Fibroblast of mammary gland (primary cell): ENCODE measurements at regions not wholly inside any gene's neighbourhood (a gene's known extent, or its start where the extent isn't known, plus 50 kb on each side); places are given as distances from the start of the nearest gene placed in this dataset.

ENCODE experiments used
- DNase-seq: peaks from one replicate; pipeline ENCODE4 v3.0.0-alpha.2; 2010; ENCODE audit warnings: low read depth
- H3K4me3 ChIP-seq: 2 replicates; pipeline ENCODE4 v1.5.1; 2011; ENCODE audit warnings: low read depth, mild to moderate bottlenecking, low read length, moderate library complexity; ENCODE audit not compliant: control insufficient read depth
- TF ChIP-seq, protein P1 (sequence below): conservative IDR thresholded peaks from 2 replicates; pipeline ENCODE4 v1.5.1; 2011; ENCODE audit warnings: low read depth, low read length, inconsistent platforms; ENCODE audit not compliant: control insufficient read depth, insufficient read depth

- TF ChIP-seq, protein P1, sequence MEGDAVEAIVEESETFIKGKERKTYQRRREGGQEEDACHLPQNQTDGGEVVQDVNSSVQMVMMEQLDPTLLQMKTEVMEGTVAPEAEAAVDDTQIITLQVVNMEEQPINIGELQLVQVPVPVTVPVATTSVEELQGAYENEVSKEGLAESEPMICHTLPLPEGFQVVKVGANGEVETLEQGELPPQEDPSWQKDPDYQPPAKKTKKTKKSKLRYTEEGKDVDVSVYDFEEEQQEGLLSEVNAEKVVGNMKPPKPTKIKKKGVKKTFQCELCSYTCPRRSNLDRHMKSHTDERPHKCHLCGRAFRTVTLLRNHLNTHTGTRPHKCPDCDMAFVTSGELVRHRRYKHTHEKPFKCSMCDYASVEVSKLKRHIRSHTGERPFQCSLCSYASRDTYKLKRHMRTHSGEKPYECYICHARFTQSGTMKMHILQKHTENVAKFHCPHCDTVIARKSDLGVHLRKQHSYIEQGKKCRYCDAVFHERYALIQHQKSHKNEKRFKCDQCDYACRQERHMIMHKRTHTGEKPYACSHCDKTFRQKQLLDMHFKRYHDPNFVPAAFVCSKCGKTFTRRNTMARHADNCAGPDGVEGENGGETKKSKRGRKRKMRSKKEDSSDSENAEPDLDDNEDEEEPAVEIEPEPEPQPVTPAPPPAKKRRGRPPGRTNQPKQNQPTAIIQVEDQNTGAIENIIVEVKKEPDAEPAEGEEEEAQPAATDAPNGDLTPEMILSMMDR: no peak
- H3K4me3 ChIP-seq: no peak overlapping the region
- no peak for DNase-seq
Observed at GRCh38 chr2:83394134-83394904, 1064.8 kb downstream of the SUCLG1 start.

DNA sequence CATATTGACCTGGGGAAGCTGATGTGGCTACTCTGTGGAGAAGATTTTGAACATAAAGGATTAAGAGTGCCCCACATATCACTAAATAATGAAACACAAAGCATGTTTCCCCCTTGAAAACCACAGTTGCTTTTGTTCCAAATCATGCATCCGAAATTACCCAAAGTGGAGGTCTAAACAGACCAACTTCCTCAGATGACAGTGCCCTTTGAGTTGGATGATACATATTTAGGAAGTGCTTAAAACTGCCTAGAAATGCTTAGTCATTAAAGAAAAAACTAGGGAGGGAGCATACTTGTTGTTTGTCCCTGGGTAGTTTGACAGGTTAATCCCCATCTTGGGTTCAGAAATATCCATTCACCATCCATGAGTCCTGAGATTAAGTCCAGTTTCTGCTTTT is 1070.3 kb downstream of the SUCLG1 start:
- TF ChIP-seq, protein P1: no peak
- DNase-seq: no peak
- no peak overlapping the region for H3K4me3 ChIP-seq

DNA sequence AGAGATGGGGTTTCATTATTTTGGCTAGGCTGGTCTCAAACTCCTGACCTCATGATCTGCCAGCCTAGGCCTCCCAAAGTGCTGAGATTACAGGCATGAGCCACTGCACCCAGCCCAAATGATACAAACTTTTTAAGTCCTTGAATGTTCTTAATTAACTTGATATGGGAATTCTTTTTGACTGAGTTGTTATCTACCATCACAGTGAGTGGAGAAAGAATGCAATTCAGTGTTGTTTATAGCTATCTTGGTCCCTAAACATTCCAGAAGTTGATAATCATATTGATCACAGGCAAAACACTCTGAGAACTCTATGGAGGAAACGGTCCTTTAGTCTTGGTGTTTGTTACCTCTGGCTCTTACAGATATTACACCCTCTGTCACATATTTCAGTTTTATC is 1072.5 kb downstream of the SUCLG1 start:
- DNase-seq: no peak
- H3K4me3 ChIP-seq: no peak overlapping the region
- TF ChIP-seq, protein P1: no peak

- H3K4me3 ChIP-seq: no peak overlapping the region
- TF ChIP-seq, protein P1: no peak
- no peak for DNase-seq
Observed at GRCh38 chr2:83378921-83379320, 1080.2 kb downstream of the SUCLG1 start.

DNA sequence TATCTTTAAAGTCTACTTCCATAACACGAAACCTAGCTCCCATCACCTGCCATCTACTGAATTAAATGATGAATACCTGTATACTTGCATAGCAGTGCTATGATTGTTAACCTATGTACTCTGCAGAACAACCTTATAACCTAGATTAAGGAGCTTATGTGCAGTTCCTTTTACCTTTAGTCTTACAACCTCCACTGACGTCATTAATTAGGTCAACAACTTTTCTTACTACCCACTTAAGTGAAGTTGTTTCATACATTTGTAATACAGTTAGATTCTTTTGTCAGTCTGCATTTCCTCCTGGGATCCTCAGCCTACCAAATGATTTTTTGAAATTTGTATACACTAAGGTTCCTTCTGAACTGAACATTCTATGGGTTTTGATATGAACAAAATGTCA is 1082.3 kb downstream of the SUCLG1 start:
- no peak for DNase-seq
- TF ChIP-seq, protein P1: no peak
- no peak overlapping the region for H3K4me3 ChIP-seq

DNA sequence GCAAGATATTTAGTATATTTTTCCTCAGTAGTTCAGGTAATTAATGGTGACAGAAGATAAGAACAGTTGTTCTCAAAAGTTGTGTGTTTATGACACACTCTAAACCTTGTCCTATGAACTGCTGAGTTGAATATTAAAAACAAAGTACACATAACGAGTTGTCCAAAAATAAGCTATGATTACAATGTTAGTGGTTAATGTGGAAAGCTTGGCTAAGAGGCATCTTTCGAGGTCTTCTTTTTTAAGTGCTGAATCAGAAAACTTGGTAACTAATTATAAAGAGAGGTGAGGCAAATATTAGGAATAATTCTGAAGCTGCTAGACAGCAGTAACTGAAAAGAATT is 1088.7 kb downstream of the SUCLG1 start:
- no peak overlapping the region for H3K4me3 ChIP-seq
- no peak for DNase-seq
- TF ChIP-seq, protein P1: no peak

GRCh38 chr2:83369601-83370418 is 1089.3 kb downstream of the SUCLG1 start:
- TF ChIP-seq, protein P1: no peak
- no peak overlapping the region for H3K4me3 ChIP-seq
- DNase-seq: no peak
